Ascending aorta (tissue), 2 donors: ENCODE measurements at regions not wholly inside any gene's neighbourhood (a gene's known extent, or its start where the extent isn't known, plus 50 kb on each side); places are given as distances from the start of the nearest gene placed in this dataset.

Experiments
- DNase-seq, 2 donors: peaks; one replicate each; pipeline ENCODE4 v3.0.0-alpha.2; 2019; ENCODE audit warnings: low spot score in 2 of 2
- H3K27ac ChIP-seq, 2 donors: fragments of 200-600 bp; sonication (generic); one replicate each; pipeline ENCODE4 v1.5.1; 2016 to 2017; ENCODE audit warnings: mild to moderate bottlenecking in 1 of 2
- H3K27me3 ChIP-seq: fragments of 200-600 bp; sonication (generic); one replicate; pipeline ENCODE4 v1.5.1; 2017
- H3K36me3 ChIP-seq, 2 donors: fragments of 200-600 bp; sonication (generic); one replicate each; pipeline ENCODE4 v1.5.1; 2016
- H3K4me1 ChIP-seq, 2 donors: fragments of 200-600 bp; sonication (generic); one replicate each; pipeline ENCODE4 v1.5.1; 2016 to 2017; ENCODE audit warnings: mild to moderate bottlenecking in 1 of 2
- H3K4me3 ChIP-seq, 2 donors: fragments of 200-600 bp; sonication (generic); one replicate each; pipeline ENCODE4 v1.5.1; 2016 to 2017; ENCODE audit warnings: mild to moderate bottlenecking in 1 of 2
- H3K9me3 ChIP-seq, 2 donors: fragments of 200-600 bp; sonication (generic); one replicate each; pipeline ENCODE4 v1.5.1; 2016
- intact Hi-C: fragments of 100-400 bp; cut with DNase I; formaldehyde crosslinking; loops from one replicate; pipeline ENCODE4 v1.15.1; 2023
- TF ChIP-seq, protein P1 (sequence below), 3 experiments: fragments of 200-600 bp in 2 of 3; fragments of 450-650 bp in 1 of 3; sonication (generic) in 2 of 3; IDR thresholded peaks; one replicate each; pipeline ENCODE4 v1.5.1; 2016 to 2019; ENCODE audit warnings: antibody characterized with exemption in 3 of 3, mild to moderate bottlenecking in 1 of 3, moderate library complexity in 1 of 3

DNA sequence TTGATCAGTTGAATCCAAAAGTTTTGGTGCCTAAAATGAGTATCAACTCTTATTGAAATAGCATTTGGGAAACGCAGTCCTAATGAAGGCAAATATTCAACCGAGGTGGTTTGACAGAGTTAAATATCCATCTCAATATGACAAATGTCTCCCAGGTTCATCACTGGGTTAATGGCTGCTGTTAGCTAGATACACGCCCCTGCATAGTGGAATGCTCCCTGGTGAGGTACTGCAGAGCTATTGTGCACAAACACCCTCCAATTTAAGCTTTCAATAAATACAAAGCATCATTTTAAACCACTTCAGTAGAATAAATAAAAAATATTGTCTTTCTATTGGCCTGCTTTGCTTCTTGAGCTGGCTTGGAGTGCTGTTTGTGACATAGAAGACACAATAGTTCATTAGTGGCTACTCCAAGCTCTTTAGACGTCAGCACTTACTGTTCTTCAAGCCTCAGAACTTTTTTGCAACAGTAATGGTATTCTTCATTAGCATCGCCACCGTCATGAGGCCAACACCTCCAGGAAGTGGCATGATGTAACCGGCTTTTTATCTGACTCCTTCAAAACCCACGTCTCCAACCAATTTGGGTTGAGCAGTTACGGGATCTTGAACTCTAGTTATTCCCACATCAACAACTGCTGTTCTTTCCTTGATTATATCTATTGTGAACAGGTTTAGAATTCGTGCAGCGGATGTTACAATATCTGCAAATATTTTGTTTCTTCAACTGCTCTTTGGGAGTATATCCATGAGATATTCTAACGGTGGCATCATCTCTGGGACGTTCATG is 1159.6 kb upstream of the EPHA6 start:
- no peak for DNase-seq
- no peaks in the 10 kb centered on the region for H3K9me3 ChIP-seq
- H3K4me1 ChIP-seq, result no peaks in the 10 kb centered on the region
- H3K4me3 ChIP-seq, result no peak overlapping the region
- TF ChIP-seq, protein P1, sequence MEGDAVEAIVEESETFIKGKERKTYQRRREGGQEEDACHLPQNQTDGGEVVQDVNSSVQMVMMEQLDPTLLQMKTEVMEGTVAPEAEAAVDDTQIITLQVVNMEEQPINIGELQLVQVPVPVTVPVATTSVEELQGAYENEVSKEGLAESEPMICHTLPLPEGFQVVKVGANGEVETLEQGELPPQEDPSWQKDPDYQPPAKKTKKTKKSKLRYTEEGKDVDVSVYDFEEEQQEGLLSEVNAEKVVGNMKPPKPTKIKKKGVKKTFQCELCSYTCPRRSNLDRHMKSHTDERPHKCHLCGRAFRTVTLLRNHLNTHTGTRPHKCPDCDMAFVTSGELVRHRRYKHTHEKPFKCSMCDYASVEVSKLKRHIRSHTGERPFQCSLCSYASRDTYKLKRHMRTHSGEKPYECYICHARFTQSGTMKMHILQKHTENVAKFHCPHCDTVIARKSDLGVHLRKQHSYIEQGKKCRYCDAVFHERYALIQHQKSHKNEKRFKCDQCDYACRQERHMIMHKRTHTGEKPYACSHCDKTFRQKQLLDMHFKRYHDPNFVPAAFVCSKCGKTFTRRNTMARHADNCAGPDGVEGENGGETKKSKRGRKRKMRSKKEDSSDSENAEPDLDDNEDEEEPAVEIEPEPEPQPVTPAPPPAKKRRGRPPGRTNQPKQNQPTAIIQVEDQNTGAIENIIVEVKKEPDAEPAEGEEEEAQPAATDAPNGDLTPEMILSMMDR (IDR thresholded peaks at IDR 0.05), result no peak
- intact Hi-C loops, result no loop called here
- no peaks in the 10 kb centered on the region for H3K27me3 ChIP-seq
- no peak overlapping the region for H3K27ac ChIP-seq
- no peaks in the 10 kb centered on the region for H3K36me3 ChIP-seq

DNA sequence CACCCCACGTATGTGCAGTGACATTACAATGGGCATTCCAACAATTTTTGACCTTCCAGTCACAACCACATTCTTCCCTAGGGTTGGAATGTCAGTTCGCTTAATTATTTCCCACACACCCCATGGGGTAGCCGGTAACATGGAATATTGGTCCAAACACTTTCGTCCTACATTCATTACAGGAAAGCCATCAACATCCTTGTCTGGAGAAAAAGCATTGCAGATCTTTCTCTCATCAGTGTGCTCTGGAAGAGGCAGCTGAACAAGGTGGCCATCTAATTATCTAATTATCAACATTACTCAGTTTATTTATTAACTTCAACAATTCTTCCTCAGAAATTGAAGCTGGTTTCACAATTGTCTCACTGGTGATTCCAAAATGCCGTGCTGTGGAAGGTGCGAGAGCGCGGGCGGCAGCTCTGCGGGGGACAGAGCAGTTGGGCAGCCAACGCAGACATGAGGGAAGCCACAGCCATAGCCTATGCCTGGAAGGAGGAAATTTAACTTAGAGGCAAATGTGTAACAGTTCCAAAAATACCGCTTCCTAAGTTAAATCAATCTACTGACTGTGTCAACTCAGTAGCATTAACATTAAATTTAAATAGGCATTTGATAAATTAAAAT is 1158.9 kb upstream of the EPHA6 start:
- DNase-seq, result no peak
- Histone ChIP-seq H3K9me3 (no peaks in the 10 kb centered on the region), H3K27me3 (no peaks in the 10 kb centered on the region), H3K36me3 (no peaks in the 10 kb centered on the region), H3K27ac (no peak overlapping the region), H3K4me3 (no peak overlapping the region), H3K4me1 (no peaks in the 10 kb centered on the region)
- intact Hi-C loops, result no loop called here
- TF ChIP-seq, protein P1 (IDR thresholded peaks at IDR 0.05), result no peak

- Histone ChIP-seq H3K27me3 (no peaks in the 10 kb centered on the region), H3K4me1 (no peaks in the 10 kb centered on the region), H3K4me3 (no peak overlapping the region), H3K9me3 (no peaks in the 10 kb centered on the region), H3K36me3 (no peaks in the 10 kb centered on the region), H3K27ac (no peak overlapping the region)
- TF ChIP-seq, protein P1 (IDR thresholded peaks at IDR 0.05), result no peak
- intact Hi-C loops, result no loop called here
- DNase-seq, result no peak
Observed at GRCh38 chr3:95670765-95671164, 1143.6 kb upstream of the EPHA6 start.

- H3K27ac ChIP-seq, result no peak overlapping the region
- no peaks in the 10 kb centered on the region for H3K27me3 ChIP-seq
- DNase-seq, result no peak
- H3K4me1 ChIP-seq, result no peaks in the 10 kb centered on the region
- no peaks in the 10 kb centered on the region for H3K36me3 ChIP-seq
- TF ChIP-seq, protein P1 (IDR thresholded peaks at IDR 0.05), result no peak
- H3K4me3 ChIP-seq, result no peak overlapping the region
- H3K9me3 ChIP-seq, result no peaks in the 10 kb centered on the region
- intact Hi-C loops, result no loop called here
Observed at GRCh38 chr3:95673215-95673614, 1141.2 kb upstream of the EPHA6 start.

DNA sequence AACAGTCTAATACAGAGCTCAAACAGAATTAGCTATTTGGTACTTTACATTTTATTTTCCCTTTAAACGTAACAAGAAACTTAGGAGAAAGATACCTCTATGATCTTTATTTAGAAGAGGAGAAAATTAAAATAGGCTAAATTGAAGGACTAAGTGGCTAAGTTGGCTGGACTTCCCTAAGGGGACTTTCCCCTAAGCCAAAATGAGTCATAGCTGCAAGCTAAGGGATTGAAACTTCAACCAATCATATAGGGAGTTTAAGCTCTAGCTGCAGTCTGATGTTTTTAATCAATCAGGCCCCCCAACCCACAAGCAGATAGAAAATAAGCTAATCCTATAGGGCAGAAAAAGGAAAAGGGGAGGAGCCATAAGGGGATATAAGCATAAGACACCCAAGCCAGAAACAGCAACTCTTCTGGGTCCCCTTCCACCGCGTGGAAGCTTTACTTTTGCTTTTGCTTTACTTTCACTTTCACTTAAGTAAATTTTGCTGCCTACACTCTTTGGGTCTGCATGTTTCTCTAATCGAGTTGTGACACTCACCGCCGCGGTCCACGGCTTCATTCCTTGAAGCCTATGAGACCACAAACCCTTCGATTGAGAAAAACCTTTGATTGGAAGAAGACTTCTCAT is 1108.5 kb upstream of the EPHA6 start:
- intact Hi-C loops, result no loop called here
- no peaks in the 10 kb centered on the region for H3K27me3 ChIP-seq
- no peaks in the 10 kb centered on the region for H3K9me3 ChIP-seq
- no peak overlapping the region for H3K27ac ChIP-seq
- DNase-seq, result no peak
- H3K4me3 ChIP-seq, result peak overlapping the region in 1 of 2 donors; percentile 30
- no peaks in the 10 kb centered on the region for H3K4me1 ChIP-seq
- TF ChIP-seq, protein P1 (IDR thresholded peaks at IDR 0.05), result no peak
- H3K36me3 ChIP-seq, result no peaks in the 10 kb centered on the region
